SK-MEL-5 (cell line): ENCODE measurements at regions not wholly inside any gene's neighbourhood (a gene's known extent, or its start where the extent isn't known, plus 50 kb on each side); places are given as distances from the start of the nearest gene placed in this dataset.

Experiments
- DNase-seq: peaks from one replicate; pipeline ENCODE4 v3.0.0-alpha.2; 2016; ENCODE audit warnings: low read depth, low spot score
- in situ Hi-C: cut with HindIII; loops from 2 replicates; pipeline ENCODE4 v1.10.0; 2016; ENCODE audit warnings: low sequenced_read_pairs, high pct_unique_total_duplicates, low pct_unique_long_range_greater_than_20kb

- in situ Hi-C loops, result no loop called here
These were observed 101.5 kb downstream of the CEBPB start for GRCh38 chr20:50292079-50292590.

GRCh38 chr20:50292591-50293283 lies 102.1 kb downstream of the CEBPB start:
- in situ Hi-C loops, result no loop called here
- DNase-seq, result peak; percentile 55

More at GRCh38 chr20:50292079-50292590, 101.5 kb downstream of the CEBPB start:
- DNase-seq, result no peak

- no peak for DNase-seq
- in situ Hi-C loops, result no loop called here
These were observed 102.9 kb downstream of the CEBPB start for GRCh38 chr20:50293284-50294139.

- in situ Hi-C loops, result no loop called here
These were observed 103.8 kb downstream of the CEBPB start for GRCh38 chr20:50294164-50295088.

GRCh38 chr20:50295345-50295744 lies 104.7 kb downstream of the CEBPB start:
- DNase-seq, result no peak
- in situ Hi-C loops, result no loop called here

More at GRCh38 chr20:50294164-50295088, 103.8 kb downstream of the CEBPB start:
- no peak for DNase-seq

GRCh38 chr20:50295762-50296449 lies 105.3 kb downstream of the CEBPB start:
- DNase-seq, result no peak
- in situ Hi-C loops, result no loop called here

- no peak for DNase-seq
- in situ Hi-C loops, result no loop called here
These were observed 106.1 kb downstream of the CEBPB start for GRCh38 chr20:50296450-50297375.

GRCh38 chr20:50297498-50298376 lies 107.1 kb downstream of the CEBPB start:
- DNase-seq, result peak; percentile 28
- in situ Hi-C loops, result no loop called here

- in situ Hi-C loops, result no loop called here
- no peak for DNase-seq
These were observed 108.1 kb downstream of the CEBPB start for GRCh38 chr20:50298554-50299324.

GRCh38 chr20:50299325-50299629 lies 108.6 kb downstream of the CEBPB start:
- DNase-seq, result no peak
- in situ Hi-C loops, result no loop called here

- in situ Hi-C loops, result no loop called here
- no peak for DNase-seq
These were observed 110.5 kb downstream of the CEBPB start for GRCh38 chr20:50301165-50301564.

GRCh38 chr20:50301712-50302111 lies 111.1 kb downstream of the CEBPB start:
- in situ Hi-C loops, result no loop called here
- DNase-seq, result peak; percentile 40

GRCh38 chr20:50302341-50303057 lies 111.9 kb downstream of the CEBPB start:
- in situ Hi-C loops, result no loop called here
- DNase-seq, result no peak
